ENCODE measurements at regions not wholly inside any gene's neighbourhood (a gene's known extent, or its start where the extent isn't known, plus 50 kb on each side); places are given as distances from the start of the nearest gene placed in this dataset.

DNA sequence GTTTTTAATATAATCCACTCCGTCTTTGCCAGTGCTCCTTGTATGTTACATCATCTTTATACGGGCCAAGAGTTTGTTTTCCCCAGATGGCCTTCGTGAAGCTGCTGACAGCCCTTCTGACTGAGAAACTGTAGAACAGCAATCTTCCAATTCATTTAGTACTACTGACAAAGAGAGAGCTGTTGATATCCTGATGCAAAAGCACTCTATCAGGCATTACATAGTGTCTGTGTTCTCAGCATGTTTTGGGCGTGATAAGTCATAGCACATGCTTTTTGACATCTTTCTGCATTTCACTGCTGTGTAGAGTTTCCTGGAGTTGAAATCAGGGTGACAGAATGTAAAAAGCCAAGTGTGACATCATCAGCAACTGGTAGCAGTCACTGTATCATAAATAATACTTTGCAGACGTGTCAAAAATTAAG is 746.3 kb upstream of the FAM241A start:
- no peak overlapping the region for H3K9ac ChIP-seq (replicated peaks; ENCODE audit: extremely low read depth, insufficient read depth, low read length)
- intact Hi-C loops (cut with micrococcal nuclease): no loop called here
- H3K4me2 ChIP-seq (ENCODE audit: insufficient read depth, low read length): no peak overlapping the region

More for the DNA sequence above, 746.3 kb upstream of the FAM241A start:
- BruUV-seq (replicated peaks): no TSS peak
- H4K20me1 ChIP-seq (replicated peaks; ENCODE audit: control insufficient read depth, extremely low read depth, insufficient read depth, low read length): no peaks in the 10 kb centered on the region
- H3K4me3 ChIP-seq (replicated peaks in 1 of 3; ENCODE audit: insufficient read depth in 1 of 3, low read depth in 1 of 3, low read length in 3 of 3): no peak overlapping the region
- H3K4me1 ChIP-seq (ENCODE audit: control insufficient read depth, extremely low read depth, insufficient read depth, low read length): no peaks in the 10 kb centered on the region
- dilution Hi-C loops (cut with MboI; ENCODE audit: extremely low pct_ligation_motif_present, low sequenced_read_pairs): no loop called here
- H2AFZ ChIP-seq (ENCODE audit: low read depth, low read length): no peak overlapping the region
- CTCF ChIA-PET: no interaction called here
- DNase-seq (ENCODE audit: low read depth, low spot score): no peak
- POLR2A ChIA-PET: no interaction called here
- H3K36me3 ChIP-seq (ENCODE audit: control insufficient read depth in 2 of 2, extremely low read depth in 1 of 2, insufficient read depth in 2 of 2, low read length in 2 of 2): no peaks in the 10 kb centered on the region
- H3K27me3 ChIP-seq (ENCODE audit: control insufficient read depth in 2 of 2, insufficient read depth in 2 of 2, low read length in 2 of 2): no peaks in the 10 kb centered on the region
- H3K9me1 ChIP-seq (replicated peaks; ENCODE audit: control insufficient read depth, extremely low read depth, insufficient read depth, low read length): no peaks in the 10 kb centered on the region
- no peak overlapping the region for H3K27ac ChIP-seq (ENCODE audit: insufficient read depth, low read depth, low read length)
- no peaks in the 10 kb centered on the region for H3K79me2 ChIP-seq (ENCODE audit: control insufficient read depth, insufficient read depth, low read length)
- no peaks in the 10 kb centered on the region for H3K9me3 ChIP-seq (replicated peaks; ENCODE audit: control insufficient read depth, insufficient read depth, low read length)
- TF ChIP-seq JUN (IDR thresholded peaks at IDR 0.05; ENCODE audit: borderline replicate concordance, insufficient read depth, insufficient read length, low read depth): no peak
- no peak for TF ChIP-seq GATA2 (IDR thresholded peaks at IDR 0.05; ENCODE audit: insufficient read depth, insufficient read length, low read depth, low read length)
- no peak for TF ChIP-seq EZH2 (IDR thresholded peaks at IDR 0.05; ENCODE audit: borderline replicate concordance, low read depth, low read length, severe bottlenecking)
- TF ChIP-seq POLR2AphosphoS5 (IDR thresholded peaks at IDR 0.05; ENCODE audit: insufficient read depth, low read depth, low read length): no peak
- TF ChIP-seq FOS (IDR thresholded peaks at IDR 0.05; ENCODE audit: borderline replicate concordance, insufficient read depth, low read length): no peak
- TF ChIP-seq POLR2A (IDR thresholded peaks at IDR 0.05; ENCODE audit: low read depth, low read length): no peak
- TF ChIP-seq, protein P1, sequence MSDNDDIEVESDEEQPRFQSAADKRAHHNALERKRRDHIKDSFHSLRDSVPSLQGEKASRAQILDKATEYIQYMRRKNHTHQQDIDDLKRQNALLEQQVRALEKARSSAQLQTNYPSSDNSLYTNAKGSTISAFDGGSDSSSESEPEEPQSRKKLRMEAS (IDR thresholded peaks at IDR 0.05; ENCODE audit: insufficient read depth, insufficient read length): no peak
- TF ChIP-seq, protein P2, sequence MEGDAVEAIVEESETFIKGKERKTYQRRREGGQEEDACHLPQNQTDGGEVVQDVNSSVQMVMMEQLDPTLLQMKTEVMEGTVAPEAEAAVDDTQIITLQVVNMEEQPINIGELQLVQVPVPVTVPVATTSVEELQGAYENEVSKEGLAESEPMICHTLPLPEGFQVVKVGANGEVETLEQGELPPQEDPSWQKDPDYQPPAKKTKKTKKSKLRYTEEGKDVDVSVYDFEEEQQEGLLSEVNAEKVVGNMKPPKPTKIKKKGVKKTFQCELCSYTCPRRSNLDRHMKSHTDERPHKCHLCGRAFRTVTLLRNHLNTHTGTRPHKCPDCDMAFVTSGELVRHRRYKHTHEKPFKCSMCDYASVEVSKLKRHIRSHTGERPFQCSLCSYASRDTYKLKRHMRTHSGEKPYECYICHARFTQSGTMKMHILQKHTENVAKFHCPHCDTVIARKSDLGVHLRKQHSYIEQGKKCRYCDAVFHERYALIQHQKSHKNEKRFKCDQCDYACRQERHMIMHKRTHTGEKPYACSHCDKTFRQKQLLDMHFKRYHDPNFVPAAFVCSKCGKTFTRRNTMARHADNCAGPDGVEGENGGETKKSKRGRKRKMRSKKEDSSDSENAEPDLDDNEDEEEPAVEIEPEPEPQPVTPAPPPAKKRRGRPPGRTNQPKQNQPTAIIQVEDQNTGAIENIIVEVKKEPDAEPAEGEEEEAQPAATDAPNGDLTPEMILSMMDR (IDR thresholded peaks at IDR 0.05; ENCODE audit: extremely low read depth in 1 of 2, insufficient read depth in 1 of 2, low read depth in 1 of 2, low read length in 2 of 2): no peak
- TF ChIP-seq MYC (IDR thresholded peaks at IDR 0.05; ENCODE audit: low read depth, low read length): no peak
- FAIRE-seq: no peak

Measured in endothelial cell of umbilical vein (primary cell).